ENCODE measurements at regions not wholly inside any gene's neighbourhood (a gene's known extent, or its start where the extent isn't known, plus 50 kb on each side); places are given as distances from the start of the nearest gene placed in this dataset.

DNA sequence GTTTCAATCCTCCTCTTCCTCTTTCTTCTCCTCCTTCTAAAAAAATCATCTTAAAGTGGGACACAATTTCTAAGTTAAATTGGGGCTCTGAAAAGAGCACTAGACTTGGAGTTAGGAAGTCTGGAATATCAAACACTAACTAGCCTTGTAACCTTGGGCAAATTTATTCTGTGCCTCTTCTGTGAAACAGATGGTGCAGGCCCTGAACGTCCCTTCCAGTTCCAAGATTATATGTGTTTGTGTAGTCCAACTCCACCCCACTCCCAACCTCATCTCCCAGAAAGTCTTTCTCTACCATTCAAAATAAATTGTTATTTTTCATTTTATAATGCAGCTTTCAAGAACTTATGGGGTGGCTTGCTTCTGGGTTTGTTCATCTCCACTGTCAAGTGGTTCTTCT is 630.0 kb downstream of the LMO4 start:
- no peak overlapping the region for H3K27ac Mint-ChIP-seq
- no peak for DNase-seq
- Histone ChIP-seq H3K9me3 (ENCODE audit: control insufficient read depth, low read length) (no peaks in the 10 kb centered on the region), H3K27me3 (ENCODE audit: control insufficient read depth, insufficient read depth, low read length, poor library complexity, severe bottlenecking) (no peaks in the 10 kb centered on the region), H3K4me3 (ENCODE audit: low read length) (no peak overlapping the region), H3K9ac (ENCODE audit: extremely low read depth, low read length, poor library complexity, severe bottlenecking) (no peak overlapping the region), H3K36me3 (ENCODE audit: control insufficient read depth, insufficient read depth, low read length) (no peaks in the 10 kb centered on the region), H3K27ac (ENCODE audit: low read depth, low read length) (no peak overlapping the region), H3K4me1 (ENCODE audit: control insufficient read depth, insufficient read depth, low read length) (no peaks in the 10 kb centered on the region)
- TF ChIP-seq, protein P1, sequence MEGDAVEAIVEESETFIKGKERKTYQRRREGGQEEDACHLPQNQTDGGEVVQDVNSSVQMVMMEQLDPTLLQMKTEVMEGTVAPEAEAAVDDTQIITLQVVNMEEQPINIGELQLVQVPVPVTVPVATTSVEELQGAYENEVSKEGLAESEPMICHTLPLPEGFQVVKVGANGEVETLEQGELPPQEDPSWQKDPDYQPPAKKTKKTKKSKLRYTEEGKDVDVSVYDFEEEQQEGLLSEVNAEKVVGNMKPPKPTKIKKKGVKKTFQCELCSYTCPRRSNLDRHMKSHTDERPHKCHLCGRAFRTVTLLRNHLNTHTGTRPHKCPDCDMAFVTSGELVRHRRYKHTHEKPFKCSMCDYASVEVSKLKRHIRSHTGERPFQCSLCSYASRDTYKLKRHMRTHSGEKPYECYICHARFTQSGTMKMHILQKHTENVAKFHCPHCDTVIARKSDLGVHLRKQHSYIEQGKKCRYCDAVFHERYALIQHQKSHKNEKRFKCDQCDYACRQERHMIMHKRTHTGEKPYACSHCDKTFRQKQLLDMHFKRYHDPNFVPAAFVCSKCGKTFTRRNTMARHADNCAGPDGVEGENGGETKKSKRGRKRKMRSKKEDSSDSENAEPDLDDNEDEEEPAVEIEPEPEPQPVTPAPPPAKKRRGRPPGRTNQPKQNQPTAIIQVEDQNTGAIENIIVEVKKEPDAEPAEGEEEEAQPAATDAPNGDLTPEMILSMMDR (conservative IDR thresholded peaks at IDR 0.05), result no peak
- H3K36me3 Mint-ChIP-seq (ENCODE audit: low read depth), result no peaks in the 10 kb centered on the region
- 91% methylated on average over 1 of the region's 1 CpG; no CpG with 5 or more reads in 1 of the 2 experiments for WGBS, 2 experiments (ENCODE audit: insufficient coverage in 1 of 2, insufficient read length in 1 of 2)
- H3K9me3 Mint-ChIP-seq, result no peaks in the 10 kb centered on the region
- H3K4me3 Mint-ChIP-seq, result no peak overlapping the region
- no peaks in the 10 kb centered on the region for H3K27me3 Mint-ChIP-seq (ENCODE audit: insufficient read depth)
- H3K4me1 Mint-ChIP-seq, result peaks cover 3% of the 10 kb centered on the region

DNA sequence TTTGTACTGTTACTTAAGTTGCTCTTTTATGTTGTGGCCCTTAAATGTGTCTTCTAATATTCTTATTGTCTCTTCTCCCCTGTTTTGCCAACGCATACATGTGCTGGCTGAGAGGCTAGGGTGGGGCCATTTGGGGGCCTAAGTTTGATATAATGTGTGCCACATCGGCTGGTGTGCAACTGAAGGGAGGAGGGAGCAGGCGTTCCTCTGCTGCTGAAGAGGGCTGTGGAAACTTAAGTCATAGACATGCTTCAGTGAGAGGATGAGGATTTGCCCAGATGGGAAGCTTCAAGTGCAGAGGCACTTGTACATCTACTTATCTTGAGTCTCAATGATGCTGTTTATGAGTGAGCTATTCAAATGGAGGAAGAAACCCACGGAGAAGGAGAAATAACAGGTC is 630.6 kb downstream of the LMO4 start:
- 91 to 97% methylated on average over 2 to 4 of the region's 4 CpGs for WGBS, 2 experiments (ENCODE audit: insufficient coverage in 1 of 2, insufficient read length in 1 of 2)
- Histone ChIP-seq H3K27ac (ENCODE audit: low read depth, low read length) (no peak overlapping the region), H3K4me1 (ENCODE audit: control insufficient read depth, insufficient read depth, low read length) (no peaks in the 10 kb centered on the region), H3K4me3 (ENCODE audit: low read length) (no peak overlapping the region), H3K36me3 (ENCODE audit: control insufficient read depth, insufficient read depth, low read length) (no peaks in the 10 kb centered on the region), H3K9ac (ENCODE audit: extremely low read depth, low read length, poor library complexity, severe bottlenecking) (no peak overlapping the region), H3K27me3 (ENCODE audit: control insufficient read depth, insufficient read depth, low read length, poor library complexity, severe bottlenecking) (no peaks in the 10 kb centered on the region), H3K9me3 (ENCODE audit: control insufficient read depth, low read length) (no peaks in the 10 kb centered on the region)
- TF ChIP-seq, protein P1 (conservative IDR thresholded peaks at IDR 0.05), result no peak
- Mint-ChIP-seq H3K27me3 (ENCODE audit: insufficient read depth) (no peaks in the 10 kb centered on the region), H3K4me1 (peaks cover 3% of the 10 kb centered on the region), H3K27ac (no peak overlapping the region), H3K4me3 (no peak overlapping the region), H3K9me3 (no peaks in the 10 kb centered on the region), H3K36me3 (ENCODE audit: low read depth) (no peaks in the 10 kb centered on the region)
- DNase-seq, result no peak

DNA sequence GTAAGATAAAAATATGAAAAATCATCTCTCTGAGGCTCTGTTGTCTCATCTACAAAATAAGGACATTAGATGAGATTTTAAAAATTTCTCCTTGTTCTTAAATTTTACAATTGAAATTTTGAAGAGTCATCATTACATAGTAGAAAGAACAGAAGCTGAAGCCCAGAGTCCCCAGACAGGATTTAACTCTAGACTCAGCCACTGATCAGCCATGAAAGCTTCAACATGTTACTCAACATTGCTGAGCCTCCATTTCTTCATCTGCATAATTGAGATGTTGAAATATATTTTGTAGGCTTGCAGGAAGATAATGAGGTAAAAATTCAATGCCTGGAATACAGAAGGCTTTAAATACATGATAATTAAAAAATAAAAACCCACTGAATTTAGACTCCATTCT is 633.3 kb downstream of the LMO4 start:
- Mint-ChIP-seq H3K36me3 (ENCODE audit: low read depth) (no peaks in the 10 kb centered on the region), H3K27me3 (ENCODE audit: insufficient read depth) (no peaks in the 10 kb centered on the region)
- H3K4me1 ChIP-seq (ENCODE audit: control insufficient read depth, insufficient read depth, low read length), result no peaks in the 10 kb centered on the region

More for the DNA sequence above, 633.3 kb downstream of the LMO4 start:
- no peak overlapping the region for H3K4me3 ChIP-seq (ENCODE audit: low read length)
- no peak overlapping the region for H3K27ac Mint-ChIP-seq
- TF ChIP-seq, protein P1 (conservative IDR thresholded peaks at IDR 0.05), result no peak
- H3K4me3 Mint-ChIP-seq, result no peak overlapping the region
- no peaks in the 10 kb centered on the region for H3K36me3 ChIP-seq (ENCODE audit: control insufficient read depth, insufficient read depth, low read length)
- H3K27me3 ChIP-seq (ENCODE audit: control insufficient read depth, insufficient read depth, low read length, poor library complexity, severe bottlenecking), result no peaks in the 10 kb centered on the region
- no peak overlapping the region for H3K27ac ChIP-seq (ENCODE audit: low read depth, low read length)
- no peak overlapping the region for H3K9ac ChIP-seq (ENCODE audit: extremely low read depth, low read length, poor library complexity, severe bottlenecking)
- H3K4me1 Mint-ChIP-seq, result peaks cover 3% of the 10 kb centered on the region
- DNase-seq, result no peak
- no peaks in the 10 kb centered on the region for H3K9me3 Mint-ChIP-seq
- no peaks in the 10 kb centered on the region for H3K9me3 ChIP-seq (ENCODE audit: control insufficient read depth, low read length)
